Neutrophil (primary cell): ENCODE measurements at regions not wholly inside any gene's neighbourhood (a gene's known extent, or its start where the extent isn't known, plus 50 kb on each side); places are given as distances from the start of the nearest gene placed in this dataset.

ENCODE experiments used
- H3K27ac ChIP-seq: fragments of 200-600 bp; sonication (generic); 2 replicates; pipeline ENCODE4 v1.5.1; 2016; ENCODE audit warnings: mild to moderate bottlenecking, moderate library complexity
- H3K27me3 ChIP-seq: fragments of 200-600 bp; sonication (generic); 2 replicates; pipeline ENCODE4 v1.6.0; 2016; ENCODE audit warnings: mild to moderate bottlenecking
- H3K36me3 ChIP-seq: fragments of 200-600 bp; sonication (generic); 2 replicates; pipeline ENCODE4 v1.5.1; 2017
- H3K4me1 ChIP-seq, 2 experiments: fragments of 200-600 bp in 1 of 2; sonication (generic) in 1 of 2; 1 replicate in 1 of 2; 2 replicates in 1 of 2; pipeline versions ENCODE4 v1.5.1 to v1.6.1; 2013 to 2016; ENCODE audit warnings: low read depth in 1 of 2, low read length in 1 of 2, mild to moderate bottlenecking in 1 of 2, moderate library complexity in 1 of 2; ENCODE audit not compliant: control insufficient read depth in 1 of 2, insufficient read depth in 1 of 2
- H3K4me3 ChIP-seq, 2 experiments: fragments of 200-600 bp in 1 of 2; sonication (generic) in 1 of 2; 1 replicate in 1 of 2; 2 replicates in 1 of 2; pipeline ENCODE4 v1.5.1; 2013 to 2016; ENCODE audit warnings: low read depth in 1 of 2, low read length in 1 of 2, mild to moderate bottlenecking in 1 of 2, moderate library complexity in 1 of 2
- H3K9me3 ChIP-seq: fragments of 200-600 bp; sonication (generic); 2 replicates; pipeline ENCODE4 v1.5.1; 2016
- TF ChIP-seq, protein P1 (sequence below): fragments of 200-600 bp; sonication (generic); IDR thresholded peaks from 2 replicates; pipeline ENCODE4 v1.5.1; 2016; ENCODE audit warnings: antibody characterized with exemption

DNA sequence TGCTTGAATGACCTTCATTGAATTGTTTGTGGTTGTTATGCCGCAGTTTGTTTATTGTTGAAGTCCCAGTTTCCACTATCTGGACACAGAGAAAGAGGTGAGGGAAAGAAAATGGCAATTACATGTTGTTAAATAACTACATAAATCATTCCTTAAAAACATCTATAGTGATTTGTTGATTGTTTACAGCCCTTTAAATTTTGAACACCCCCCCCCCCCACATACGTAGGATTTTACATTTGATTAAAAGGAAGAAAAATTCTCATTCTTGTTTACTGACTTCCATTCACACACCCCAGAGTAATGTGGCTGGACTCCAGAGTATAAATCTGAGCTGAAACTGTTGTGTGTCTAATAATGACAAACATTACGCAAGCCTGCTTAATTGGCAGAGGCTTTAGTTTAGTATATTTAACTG is 87.1 kb upstream of the FAM174A start:
- TF ChIP-seq, protein P1, sequence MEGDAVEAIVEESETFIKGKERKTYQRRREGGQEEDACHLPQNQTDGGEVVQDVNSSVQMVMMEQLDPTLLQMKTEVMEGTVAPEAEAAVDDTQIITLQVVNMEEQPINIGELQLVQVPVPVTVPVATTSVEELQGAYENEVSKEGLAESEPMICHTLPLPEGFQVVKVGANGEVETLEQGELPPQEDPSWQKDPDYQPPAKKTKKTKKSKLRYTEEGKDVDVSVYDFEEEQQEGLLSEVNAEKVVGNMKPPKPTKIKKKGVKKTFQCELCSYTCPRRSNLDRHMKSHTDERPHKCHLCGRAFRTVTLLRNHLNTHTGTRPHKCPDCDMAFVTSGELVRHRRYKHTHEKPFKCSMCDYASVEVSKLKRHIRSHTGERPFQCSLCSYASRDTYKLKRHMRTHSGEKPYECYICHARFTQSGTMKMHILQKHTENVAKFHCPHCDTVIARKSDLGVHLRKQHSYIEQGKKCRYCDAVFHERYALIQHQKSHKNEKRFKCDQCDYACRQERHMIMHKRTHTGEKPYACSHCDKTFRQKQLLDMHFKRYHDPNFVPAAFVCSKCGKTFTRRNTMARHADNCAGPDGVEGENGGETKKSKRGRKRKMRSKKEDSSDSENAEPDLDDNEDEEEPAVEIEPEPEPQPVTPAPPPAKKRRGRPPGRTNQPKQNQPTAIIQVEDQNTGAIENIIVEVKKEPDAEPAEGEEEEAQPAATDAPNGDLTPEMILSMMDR = no peak
- Histone ChIP-seq H3K9me3 (no peaks in the 10 kb centered on the region), H3K4me3 (no peak overlapping the region), H3K4me1 (no peaks in the 10 kb centered on the region), H3K27me3 (no peaks in the 10 kb centered on the region), H3K27ac (no peak overlapping the region), H3K36me3 (no peaks in the 10 kb centered on the region)

DNA sequence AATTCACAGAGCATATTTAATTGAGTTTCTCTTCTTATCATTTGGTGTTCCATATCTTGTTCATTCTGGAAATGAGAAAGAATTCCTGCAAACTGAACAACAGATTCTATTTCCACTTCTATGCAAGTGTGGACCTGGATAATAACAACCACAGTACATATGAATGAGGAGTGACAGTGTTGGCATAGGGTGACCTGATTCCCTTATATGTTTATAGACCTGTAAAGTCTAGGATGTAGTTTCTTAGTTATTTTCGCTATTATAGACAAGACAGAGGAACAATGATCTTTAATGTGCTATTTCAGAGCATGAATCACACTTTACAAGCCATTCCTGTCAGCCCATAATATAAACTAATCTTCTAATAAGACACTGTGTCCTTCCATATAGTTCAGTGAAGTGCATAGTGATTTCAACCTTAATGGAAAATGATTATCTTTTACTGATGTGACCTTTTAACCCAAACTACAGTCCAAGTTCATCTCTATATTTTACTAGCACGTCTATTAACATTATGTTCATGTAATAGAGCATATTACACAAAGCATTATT is 88.2 kb upstream of the FAM174A start:
- Histone ChIP-seq H3K27ac (no peak overlapping the region), H3K36me3 (no peaks in the 10 kb centered on the region), H3K27me3 (no peaks in the 10 kb centered on the region), H3K4me3 (no peak overlapping the region), H3K9me3 (no peaks in the 10 kb centered on the region), H3K4me1 (no peaks in the 10 kb centered on the region)
- TF ChIP-seq, protein P1 = no peak

GRCh38 chr5:100444961-100445360 is 90.2 kb upstream of the FAM174A start:
- Histone ChIP-seq H3K27ac (no peak overlapping the region), H3K36me3 (no peaks in the 10 kb centered on the region), H3K27me3 (no peaks in the 10 kb centered on the region), H3K4me1 (no peaks in the 10 kb centered on the region), H3K9me3 (no peaks in the 10 kb centered on the region), H3K4me3 (no peak overlapping the region)
- TF ChIP-seq, protein P1 = no peak

- Histone ChIP-seq H3K9me3 (no peaks in the 10 kb centered on the region), H3K4me3 (no peak overlapping the region), H3K4me1 (peaks cover 21 to 37% of the 10 kb centered on the region in 2 experiments), H3K27me3 (no peaks in the 10 kb centered on the region), H3K36me3 (no peaks in the 10 kb centered on the region), H3K27ac (peak overlapping the region; percentile 24)
- TF ChIP-seq, protein P1 = no peak
Measured at GRCh38 chr5:100434815-100435214, 100.4 kb upstream of the FAM174A start.

- no peaks in the 10 kb centered on the region for H3K27me3 ChIP-seq
- no peak overlapping the region for H3K4me3 ChIP-seq
- H3K9me3 ChIP-seq = no peaks in the 10 kb centered on the region
- H3K36me3 ChIP-seq = no peaks in the 10 kb centered on the region
- H3K4me1 ChIP-seq = peaks cover 21 to 37% of the 10 kb centered on the region in 2 experiments
- H3K27ac ChIP-seq = no peak overlapping the region
- TF ChIP-seq, protein P1 = no peak
Measured at GRCh38 chr5:100432741-100433140, 102.4 kb upstream of the FAM174A start.
